BE2C (cell line): ENCODE measurements at regions not wholly inside any gene's neighbourhood (a gene's known extent, or its start where the extent isn't known, plus 50 kb on each side); places are given as distances from the start of the nearest gene placed in this dataset.
"Not testable (repeated sequence)": the region's sequence is repeated elsewhere in the genome, so short reads cannot be mapped to it uniquely, and the experiment has no call there.

Experiments
- DNase-seq: peaks from one replicate; pipeline ENCODE4 v3.0.0-alpha.2; 2020
- H3K27me3 ChIP-seq: fragments of 250-450 bp; sonication (Bioruptor Pico); 2 replicates; pipeline ENCODE4 v1.5.1; 2020; ENCODE audit warnings: mild to moderate bottlenecking
- H3K36me3 ChIP-seq: fragments of 250-450 bp; sonication (Bioruptor Pico); 2 replicates; pipeline ENCODE4 v1.5.1; 2020; ENCODE audit warnings: mild to moderate bottlenecking
- H3K4me1 ChIP-seq: fragments of 250-450 bp; sonication (Bioruptor Pico); 2 replicates; pipeline ENCODE4 v1.5.1; 2020
- H3K4me3 ChIP-seq: 2 replicates; pipeline ENCODE4 v1.5.1; 2011; ENCODE audit warnings: low read depth, low read length
- H3K9me3 ChIP-seq: fragments of 250-450 bp; sonication (Bioruptor Pico); 2 replicates; pipeline ENCODE4 v1.5.1; 2020
- CTCF ChIP-seq: IDR thresholded peaks from 2 replicates; pipeline ENCODE4 v1.5.1; 2012; ENCODE audit warnings: mild to moderate bottlenecking, low read depth, low read length

GRCh38 chrX:79477691-79478090 is 110.6 kb upstream of the ITM2A start:
- TF ChIP-seq CTCF = peak; percentile 36; the same call in 1 of the 2 replicates
- no peak for DNase-seq

DNA sequence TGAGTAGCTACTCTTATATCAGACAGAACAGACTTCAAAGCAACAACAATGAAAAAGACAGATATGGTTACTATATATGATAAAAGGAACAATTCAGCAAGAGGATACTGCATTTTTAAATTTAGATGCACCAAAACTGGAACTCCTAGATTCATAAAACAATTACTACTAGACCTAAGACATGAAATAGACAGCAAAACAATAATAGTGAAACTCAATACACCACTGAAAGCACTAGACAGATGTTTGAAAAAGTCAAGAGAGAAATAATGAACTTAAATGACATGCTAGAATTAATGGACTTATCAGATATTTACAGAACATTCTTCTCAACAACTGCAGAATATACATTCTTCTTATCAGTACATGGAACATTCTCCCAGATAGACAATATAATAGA is 99.5 kb upstream of the ITM2A start:
- H3K4me1 ChIP-seq = no peaks in the 10 kb centered on the region
- no peak overlapping the region for H3K4me3 ChIP-seq
- no peaks in the 10 kb centered on the region for H3K36me3 ChIP-seq
- H3K27me3 ChIP-seq = no peaks in the 10 kb centered on the region
- no peaks in the 10 kb centered on the region for H3K9me3 ChIP-seq
- no peak for TF ChIP-seq CTCF
- DNase-seq = no peak

More at GRCh38 chrX:79477691-79478090, 110.6 kb upstream of the ITM2A start:
- no peaks in the 10 kb centered on the region for H3K36me3 ChIP-seq
- H3K4me3 ChIP-seq = no peak overlapping the region
- no peaks in the 10 kb centered on the region for H3K27me3 ChIP-seq
- no peaks in the 10 kb centered on the region for H3K9me3 ChIP-seq
- no peaks in the 10 kb centered on the region for H3K4me1 ChIP-seq

- TF ChIP-seq CTCF = no peak
- no peak for DNase-seq
- Histone ChIP-seq H3K27me3 (no peaks in the 10 kb centered on the region), H3K36me3 (no peaks in the 10 kb centered on the region), H3K4me3 (no peak overlapping the region), H3K4me1 (no peaks in the 10 kb centered on the region), H3K9me3 (no peaks in the 10 kb centered on the region)
Measured at GRCh38 chrX:79462458-79462857, 95.3 kb upstream of the ITM2A start.

DNA sequence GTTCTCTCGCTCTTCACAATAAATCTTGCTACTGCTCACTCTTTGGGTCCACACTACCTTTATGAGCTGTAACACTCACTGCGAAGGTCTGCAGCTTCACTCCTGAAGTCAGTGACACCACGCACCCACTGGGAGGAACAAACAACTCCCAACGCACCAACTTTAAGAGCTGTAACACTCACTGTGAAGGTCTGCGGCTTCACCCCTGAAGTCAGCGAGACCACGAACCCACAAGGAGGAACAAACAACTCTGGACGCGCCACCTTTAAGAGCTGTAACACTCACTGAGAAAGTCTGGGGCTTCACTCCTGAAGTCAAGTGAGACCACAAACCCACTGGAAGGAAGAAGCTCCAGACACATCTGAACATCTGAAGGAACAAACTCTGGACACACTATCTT is 89.5 kb upstream of the ITM2A start:
- not testable (repeated sequence) for DNase-seq, H3K36me3 ChIP-seq, H3K27me3 ChIP-seq, H3K9me3 ChIP-seq, H3K4me1 ChIP-seq, H3K4me3 ChIP-seq

DNA sequence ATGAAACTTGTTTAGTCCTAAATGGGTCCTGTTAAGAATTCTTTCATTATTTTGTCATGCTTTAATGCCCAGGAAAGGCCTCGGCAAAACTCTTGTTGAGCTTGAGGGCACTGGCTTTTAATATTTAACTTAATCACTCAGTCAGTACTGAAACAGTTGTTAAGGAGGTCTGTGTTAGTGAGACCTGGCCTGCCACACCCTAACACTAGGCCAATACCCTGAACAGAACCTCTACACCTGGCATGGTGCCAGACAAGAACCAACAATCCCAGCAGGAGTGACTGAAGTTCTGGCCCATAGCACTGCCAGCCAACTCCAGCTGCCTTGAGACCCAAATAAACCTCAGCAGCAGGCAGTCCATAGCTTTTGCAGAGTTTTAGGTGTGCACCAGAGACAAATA is 85.7 kb upstream of the ITM2A start:
- TF ChIP-seq CTCF = no peak
- H3K9me3 ChIP-seq = no peaks in the 10 kb centered on the region
- no peaks in the 10 kb centered on the region for H3K36me3 ChIP-seq
- no peaks in the 10 kb centered on the region for H3K27me3 ChIP-seq
- H3K4me3 ChIP-seq = no peak overlapping the region
- H3K4me1 ChIP-seq = no peaks in the 10 kb centered on the region
- DNase-seq = no peak

DNA sequence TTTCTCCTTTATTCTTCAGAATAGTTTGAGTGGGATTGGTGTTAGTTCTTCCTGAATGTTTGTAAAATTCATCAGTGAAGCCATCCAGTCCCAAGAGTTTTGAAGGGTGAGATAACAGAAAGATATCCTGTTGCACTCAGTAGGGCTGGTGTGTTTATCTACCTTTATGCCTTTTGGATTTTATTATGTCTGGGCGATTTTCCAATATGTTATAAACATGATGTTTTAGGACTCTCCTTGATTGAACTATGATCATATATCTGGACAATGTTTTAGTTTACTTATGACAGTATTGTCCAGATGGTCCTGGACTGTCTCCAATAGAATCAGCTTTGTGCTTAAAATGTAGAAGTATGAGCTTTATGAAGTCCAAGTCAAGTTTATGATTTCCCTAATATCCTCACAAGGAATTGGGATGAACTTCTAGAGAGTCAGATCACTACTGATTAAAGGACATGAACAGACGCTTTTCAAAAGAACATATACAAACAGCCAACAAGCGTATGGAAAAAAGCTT is 77.6 kb upstream of the ITM2A start:
- H3K9me3 ChIP-seq = no peaks in the 10 kb centered on the region
- H3K4me3 ChIP-seq = no peak overlapping the region
- DNase-seq = no peak
- TF ChIP-seq CTCF = no peak
- no peaks in the 10 kb centered on the region for H3K4me1 ChIP-seq
- H3K36me3 ChIP-seq = no peaks in the 10 kb centered on the region
- no peaks in the 10 kb centered on the region for H3K27me3 ChIP-seq

DNA sequence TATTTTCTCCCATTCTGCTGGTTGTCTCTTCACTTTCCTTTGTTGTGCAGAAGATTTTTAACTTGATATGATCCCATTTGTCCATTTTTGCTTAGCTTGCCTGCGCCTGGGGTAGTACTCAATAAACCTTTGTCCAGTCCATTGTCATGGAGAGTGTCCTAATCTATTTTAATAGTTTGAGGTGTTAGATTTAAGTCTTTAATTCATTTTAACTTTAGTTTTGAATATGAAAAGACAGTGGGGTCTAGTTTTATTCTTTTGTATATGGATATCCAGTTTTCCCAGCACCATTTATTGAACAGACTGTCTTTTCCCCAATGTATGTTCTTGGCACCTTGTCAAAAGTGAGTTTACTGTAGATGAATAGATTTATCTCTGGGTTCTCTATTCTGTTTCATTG is 76.0 kb upstream of the ITM2A start:
- no peak overlapping the region for H3K4me3 ChIP-seq
- DNase-seq = no peak
- no peaks in the 10 kb centered on the region for H3K4me1 ChIP-seq
- no peaks in the 10 kb centered on the region for H3K9me3 ChIP-seq
- H3K36me3 ChIP-seq = no peaks in the 10 kb centered on the region
- no peaks in the 10 kb centered on the region for H3K27me3 ChIP-seq
- TF ChIP-seq CTCF = no peak
